Glutamatergic neuron (in vitro differentiated cells): ENCODE measurements at regions not wholly inside any gene's neighbourhood (a gene's known extent, or its start where the extent isn't known, plus 50 kb on each side); places are given as distances from the start of the nearest gene placed in this dataset.

ENCODE experiments used
- DNase-seq: peaks from one replicate; pipeline ENCODE4 v3.0.0; 2022
- H3K27ac Mint-ChIP-seq: one replicate; pipeline ENCODE4 v1.8.0; 2020; ENCODE audit warnings: mild to moderate bottlenecking, mixed read lengths, inconsistent platforms; ENCODE audit not compliant: unreplicated experiment
- H3K27me3 Mint-ChIP-seq: one replicate; pipeline ENCODE4 v1.8.0; 2020; ENCODE audit warnings: mild to moderate bottlenecking, moderate library complexity, mixed read lengths, inconsistent platforms; ENCODE audit not compliant: unreplicated experiment
- H3K36me3 Mint-ChIP-seq: one replicate; pipeline ENCODE4 v1.8.0; 2020; ENCODE audit warnings: mild to moderate bottlenecking, mixed read lengths, inconsistent platforms; ENCODE audit not compliant: unreplicated experiment
- H3K4me1 Mint-ChIP-seq: one replicate; pipeline ENCODE4 v1.8.0; 2020; ENCODE audit warnings: mild to moderate bottlenecking, low read depth, mixed read lengths, inconsistent platforms; ENCODE audit not compliant: unreplicated experiment
- H3K4me3 Mint-ChIP-seq: one replicate; pipeline ENCODE4 v1.8.0; 2020; ENCODE audit warnings: mild to moderate bottlenecking, mixed read lengths, inconsistent platforms; ENCODE audit not compliant: unreplicated experiment
- H3K9me3 Mint-ChIP-seq: one replicate; pipeline ENCODE4 v1.8.0; 2020; ENCODE audit warnings: mild to moderate bottlenecking, moderate library complexity, mixed read lengths, inconsistent platforms; ENCODE audit not compliant: unreplicated experiment
- TF ChIP-seq, protein P1 (sequence below): fragments of 200-600 bp; sonication (generic); IDR thresholded peaks from one replicate; pipeline ENCODE4 v1.5.0; 2021; ENCODE audit not compliant: partially characterized antibody, unreplicated experiment

DNA sequence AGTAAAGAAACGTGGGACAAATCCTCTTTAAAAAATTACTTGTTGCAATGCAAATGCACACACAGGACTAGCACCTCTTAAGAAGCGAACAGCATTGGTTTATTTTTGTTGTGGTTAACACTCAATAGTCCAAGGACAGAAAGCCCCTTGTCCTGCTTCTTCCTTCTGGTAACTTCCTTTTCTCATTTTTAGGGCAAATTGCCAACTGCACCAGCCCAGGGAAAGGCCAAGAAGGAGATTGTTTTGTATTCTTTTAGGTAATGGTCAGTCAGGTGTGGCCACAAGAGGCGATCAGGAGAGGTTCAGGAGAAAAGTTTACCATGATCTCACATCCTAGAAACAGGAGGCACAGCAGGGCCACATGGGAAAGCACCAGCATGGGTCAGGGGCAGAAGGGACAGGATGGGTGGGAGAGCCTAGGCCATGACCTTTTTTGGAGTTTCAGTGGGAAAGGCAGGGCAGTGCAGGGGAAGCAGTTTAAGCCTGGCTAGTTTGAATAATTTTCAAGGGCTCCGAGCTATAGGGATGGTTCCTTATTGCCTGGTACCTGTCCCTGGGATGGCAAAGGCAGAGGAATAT, 73.0 kb downstream of the CHRNA1 start:
- Mint-ChIP-seq H3K4me1 (peaks cover 7% of the 10 kb centered on the region), H3K9me3 (no peaks in the 10 kb centered on the region), H3K4me3 (no peak overlapping the region), H3K27ac (no peak overlapping the region), H3K36me3 (no peaks in the 10 kb centered on the region), H3K27me3 (peaks cover 7% of the 10 kb centered on the region)
- no peak for DNase-seq
- TF ChIP-seq, protein P1, sequence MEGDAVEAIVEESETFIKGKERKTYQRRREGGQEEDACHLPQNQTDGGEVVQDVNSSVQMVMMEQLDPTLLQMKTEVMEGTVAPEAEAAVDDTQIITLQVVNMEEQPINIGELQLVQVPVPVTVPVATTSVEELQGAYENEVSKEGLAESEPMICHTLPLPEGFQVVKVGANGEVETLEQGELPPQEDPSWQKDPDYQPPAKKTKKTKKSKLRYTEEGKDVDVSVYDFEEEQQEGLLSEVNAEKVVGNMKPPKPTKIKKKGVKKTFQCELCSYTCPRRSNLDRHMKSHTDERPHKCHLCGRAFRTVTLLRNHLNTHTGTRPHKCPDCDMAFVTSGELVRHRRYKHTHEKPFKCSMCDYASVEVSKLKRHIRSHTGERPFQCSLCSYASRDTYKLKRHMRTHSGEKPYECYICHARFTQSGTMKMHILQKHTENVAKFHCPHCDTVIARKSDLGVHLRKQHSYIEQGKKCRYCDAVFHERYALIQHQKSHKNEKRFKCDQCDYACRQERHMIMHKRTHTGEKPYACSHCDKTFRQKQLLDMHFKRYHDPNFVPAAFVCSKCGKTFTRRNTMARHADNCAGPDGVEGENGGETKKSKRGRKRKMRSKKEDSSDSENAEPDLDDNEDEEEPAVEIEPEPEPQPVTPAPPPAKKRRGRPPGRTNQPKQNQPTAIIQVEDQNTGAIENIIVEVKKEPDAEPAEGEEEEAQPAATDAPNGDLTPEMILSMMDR, result no peak

DNA sequence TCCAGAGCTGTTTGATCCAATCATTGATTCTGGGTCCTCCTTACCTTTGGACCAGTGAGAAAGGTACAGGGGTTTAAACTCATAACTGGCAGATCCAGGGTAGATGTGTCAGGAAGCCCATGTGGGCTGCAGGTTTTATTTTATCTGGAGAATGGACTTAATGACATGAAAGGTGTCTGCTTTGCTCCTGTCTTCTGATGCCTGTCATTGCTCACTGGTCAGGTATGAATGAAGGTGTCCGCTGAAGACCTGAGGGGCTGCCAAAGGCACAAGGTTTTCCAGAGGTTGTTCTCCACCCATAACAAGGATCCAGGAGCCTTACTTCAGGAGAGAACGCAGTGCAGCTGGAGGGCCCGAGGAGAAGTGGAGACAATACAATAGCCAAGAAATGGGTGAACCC, 74.2 kb downstream of the CHRNA1 start:
- Mint-ChIP-seq H3K36me3 (no peaks in the 10 kb centered on the region), H3K27ac (no peak overlapping the region), H3K27me3 (peaks cover 7% of the 10 kb centered on the region), H3K4me3 (no peak overlapping the region), H3K4me1 (peaks cover 4% of the 10 kb centered on the region), H3K9me3 (no peaks in the 10 kb centered on the region)
- no peak for DNase-seq
- TF ChIP-seq, protein P1, result no peak

DNA sequence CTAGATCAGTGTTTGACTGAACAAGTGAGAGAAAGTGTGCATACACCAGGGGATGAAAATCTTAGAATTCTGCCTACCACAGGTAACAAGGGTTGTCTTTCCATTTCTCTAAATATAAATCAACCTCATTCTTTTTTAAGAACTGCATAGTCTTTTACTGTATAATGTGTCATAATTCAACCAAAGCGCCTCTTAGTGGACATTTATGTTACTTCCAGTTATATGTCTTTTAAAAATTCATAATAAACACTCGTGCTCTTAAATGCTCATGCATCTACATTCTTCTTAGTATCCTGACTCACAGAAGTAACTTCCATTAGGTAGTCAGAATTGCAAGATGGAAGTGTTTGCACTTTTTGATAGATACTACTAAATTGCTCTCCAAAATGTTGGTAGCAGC, 76.2 kb downstream of the CHRNA1 start:
- H3K4me1 Mint-ChIP-seq, result no peaks in the 10 kb centered on the region
- no peak for DNase-seq
- H3K27me3 Mint-ChIP-seq, result peaks cover 9% of the 10 kb centered on the region
- no peak overlapping the region for H3K4me3 Mint-ChIP-seq
- no peaks in the 10 kb centered on the region for H3K36me3 Mint-ChIP-seq
- H3K9me3 Mint-ChIP-seq, result no peaks in the 10 kb centered on the region
- H3K27ac Mint-ChIP-seq, result no peak overlapping the region
- TF ChIP-seq, protein P1, result peak; percentile 25

DNA sequence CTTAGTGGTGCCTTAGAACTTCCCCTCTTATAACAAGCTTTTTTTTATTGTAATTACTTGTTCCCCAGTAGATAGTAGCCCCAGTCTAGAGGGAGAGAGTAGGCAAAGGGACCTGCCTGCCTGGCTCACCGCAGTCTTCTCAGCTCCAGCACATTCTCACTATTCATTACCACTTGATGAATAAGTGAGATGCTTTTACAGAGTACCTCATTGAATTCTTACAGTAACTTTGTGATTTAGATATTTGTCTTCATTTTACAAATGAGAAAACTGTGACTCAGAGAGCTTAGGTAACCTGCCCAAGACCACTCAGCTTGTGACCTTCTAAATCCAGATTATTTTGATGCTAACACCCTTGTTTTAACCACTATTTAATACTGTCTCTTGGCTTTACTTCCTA, 77.8 kb downstream of the CHRNA1 start:
- H3K4me1 Mint-ChIP-seq, result no peaks in the 10 kb centered on the region

DNA sequence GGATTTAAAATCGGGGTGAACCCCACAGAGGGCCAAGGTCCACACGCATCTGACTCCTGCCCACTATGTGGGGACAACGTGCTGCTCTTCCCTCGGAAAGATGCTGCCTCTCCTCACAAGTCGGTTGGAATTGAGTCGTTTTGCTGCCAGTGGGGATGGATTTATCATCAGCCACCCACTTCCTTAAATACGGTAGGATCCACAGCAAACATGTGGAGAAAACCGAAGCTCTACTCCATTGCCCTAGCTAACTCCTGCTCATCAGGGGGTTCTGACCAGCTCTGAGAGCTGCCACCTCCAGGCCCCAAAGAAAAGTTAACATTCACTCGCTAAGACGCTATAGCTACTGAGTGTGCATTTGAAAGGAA, 80.9 kb downstream of the CHRNA1 start:
- H3K4me1 Mint-ChIP-seq, result no peaks in the 10 kb centered on the region

More for the DNA sequence above, 77.8 kb downstream of the CHRNA1 start:
- Mint-ChIP-seq H3K9me3 (no peaks in the 10 kb centered on the region), H3K4me3 (no peak overlapping the region), H3K27me3 (peaks cover 10% of the 10 kb centered on the region), H3K27ac (no peak overlapping the region), H3K36me3 (no peaks in the 10 kb centered on the region)
- TF ChIP-seq, protein P1, result no peak
- DNase-seq, result no peak

More for the DNA sequence above, 80.9 kb downstream of the CHRNA1 start:
- TF ChIP-seq, protein P1, result no peak
- no peak overlapping the region for H3K27ac Mint-ChIP-seq
- peaks cover 9% of the 10 kb centered on the region for H3K27me3 Mint-ChIP-seq
- no peak for DNase-seq
- H3K36me3 Mint-ChIP-seq, result no peaks in the 10 kb centered on the region
- H3K9me3 Mint-ChIP-seq, result no peaks in the 10 kb centered on the region
- H3K4me3 Mint-ChIP-seq, result peak overlapping the region; percentile 85
